ENCODE measurements at regions not wholly inside any gene's neighbourhood (a gene's known extent, or its start where the extent isn't known, plus 50 kb on each side); places are given as distances from the start of the nearest gene placed in this dataset.

GRCh38 chr1:163656095-163656759, 334.5 kb downstream of the NUF2 start:
- H3K27ac Mint-ChIP-seq, result peak overlapping the region; percentile 30; the same call in 1 of the 2 replicates
- peaks cover 16% of the 10 kb centered on the region for H3K4me1 Mint-ChIP-seq
- H3K27me3 Mint-ChIP-seq (ENCODE audit: low read depth), result no peaks in the 10 kb centered on the region; the same call in 1 of the 2 replicates
- ATAC-seq (no peak), DNase-seq (ENCODE audit: low spot score) (no peak)
- TF ChIP-seq SP1 (CRISPR knock-in tag; conservative IDR thresholded peaks at IDR 0.05) (no peak), MAX (CRISPR knock-in tag; IDR thresholded peaks at IDR 0.05) (no peak), FOXK1 (CRISPR knock-in tag; IDR thresholded peaks at IDR 0.05) (no peak), ZNF416 (CRISPR knock-in tag; IDR thresholded peaks at IDR 0.05) (no peak), HMGA2 (CRISPR knock-in tag; IDR thresholded peaks at IDR 0.05) (no peak), TEAD1 (CRISPR knock-in tag; IDR thresholded peaks at IDR 0.05) (no peak)
- no peaks in the 10 kb centered on the region for H3K9me3 Mint-ChIP-seq
- no peaks in the 10 kb centered on the region for H3K36me3 Mint-ChIP-seq
- ChIA-PET CTCF (interaction anchor here (0.7 to 1.1 kb wide), 2 partner anchors 8 to 88 kb away, joined by 3 read pairs; no protein-coding TSS in a partner anchor), POLR2A (no interaction called here)
- H3K4me3 Mint-ChIP-seq, result no peak overlapping the region

- POLR2A ChIA-PET, result no interaction called here
Measured at GRCh38 chr1:163657719-163658118, 336.0 kb downstream of the NUF2 start.

More at GRCh38 chr1:163657719-163658118, 336.0 kb downstream of the NUF2 start:
- Mint-ChIP-seq H3K27ac (no peak overlapping the region), H3K36me3 (no peaks in the 10 kb centered on the region), H3K4me1 (peaks cover 14% of the 10 kb centered on the region), H3K4me3 (no peak overlapping the region), H3K9me3 (no peaks in the 10 kb centered on the region), H3K27me3 (ENCODE audit: low read depth) (no peaks in the 10 kb centered on the region; the same call in 1 of the 2 replicates)
- CTCF ChIA-PET, result interaction anchor here (0.6 to 1.1 kb wide), 2 partner anchors 10 to 979 kb away, joined by 3 read pairs; no protein-coding TSS in a partner anchor
- DNase-seq (ENCODE audit: low spot score) (no peak), ATAC-seq (no peak)
- no peak for TF ChIP-seq ERG (CRISPR knock-in tag; IDR thresholded peaks at IDR 0.05)
- TF ChIP-seq E2F1 (CRISPR knock-in tag; IDR thresholded peaks at IDR 0.05), result no peak
- no peak for TF ChIP-seq ZBTB21 (CRISPR knock-in tag; IDR thresholded peaks at IDR 0.05; ENCODE audit: borderline replicate concordance)
- TF ChIP-seq SMAD3 (CRISPR knock-in tag; IDR thresholded peaks at IDR 0.05; ENCODE audit: borderline replicate concordance), result no peak
- no peak for TF ChIP-seq ZNF317 (CRISPR knock-in tag; IDR thresholded peaks at IDR 0.05; ENCODE audit: borderline replicate concordance, low read depth)
- TF ChIP-seq HMGA2 (CRISPR knock-in tag; IDR thresholded peaks at IDR 0.05), result no peak
- no peak for TF ChIP-seq ZNF425 (CRISPR knock-in tag; conservative IDR thresholded peaks at IDR 0.05)
- no peak for TF ChIP-seq TCF7 (CRISPR knock-in tag; IDR thresholded peaks at IDR 0.05; ENCODE audit: low read depth)
- TF ChIP-seq ZNF671 (CRISPR knock-in tag; IDR thresholded peaks at IDR 0.05), result no peak
- TF ChIP-seq E2F4 (CRISPR knock-in tag; IDR thresholded peaks at IDR 0.05; ENCODE audit: borderline replicate concordance, low read depth), result no peak
- no peak for TF ChIP-seq STAT6 (CRISPR knock-in tag; conservative IDR thresholded peaks at IDR 0.05; ENCODE audit: low read depth)
- no peak for TF ChIP-seq ZNF138 (CRISPR knock-in tag; conservative IDR thresholded peaks at IDR 0.05)
- no peak for TF ChIP-seq CREB1 (CRISPR knock-in tag; IDR thresholded peaks at IDR 0.05)

All from WTC11 (cell line).